ENCODE measurements at regions not wholly inside any gene's neighbourhood (a gene's known extent, or its start where the extent isn't known, plus 50 kb on each side); places are given as distances from the start of the nearest gene placed in this dataset.
"Not testable (repeated sequence)": the region's sequence is repeated elsewhere in the genome, so short reads cannot be mapped to it uniquely, and the experiment has no call there.

- H3K4me2 ChIP-seq: no peak overlapping the region
- no peak overlapping the region for H3K27ac ChIP-seq
These were observed 277.3 kb upstream of the KLF3 start for GRCh38 chr4:38386654-38387188.

GRCh38 chr4:38387348-38387747 is 276.7 kb upstream of the KLF3 start:
- TF ChIP-seq CTCF (conservative IDR thresholded peaks at IDR 0.05; ENCODE audit: low read depth, low read length): no peak
- Histone ChIP-seq H2AFZ (ENCODE audit: low read depth) (no peak overlapping the region), H4K20me1 (ENCODE audit: insufficient read depth) (no peaks in the 10 kb centered on the region), H3K4me2 (no peak overlapping the region), H3K9ac (no peak overlapping the region), H3K4me1 (ENCODE audit: low read depth, poor library complexity, severe bottlenecking) (no peaks in the 10 kb centered on the region), H3K36me3 (ENCODE audit: insufficient read depth) (no peaks in the 10 kb centered on the region), H3K4me3 (IDR thresholded peaks at IDR 0.05; ENCODE audit: insufficient read depth, low read depth, low read length) (no peak overlapping the region), H3K27me3 (ENCODE audit: insufficient read depth, low read depth) (no peaks in the 10 kb centered on the region), H3K27ac (no peak overlapping the region), H3K79me2 (ENCODE audit: insufficient read depth, low read depth) (no peaks in the 10 kb centered on the region)

More at GRCh38 chr4:38386654-38387188, 277.3 kb upstream of the KLF3 start:
- no peak for TF ChIP-seq CTCF (conservative IDR thresholded peaks at IDR 0.05; ENCODE audit: low read depth, low read length)
- Histone ChIP-seq H3K9ac (no peak overlapping the region), H3K4me1 (ENCODE audit: low read depth, poor library complexity, severe bottlenecking) (no peaks in the 10 kb centered on the region), H3K36me3 (ENCODE audit: insufficient read depth) (no peaks in the 10 kb centered on the region), H3K4me3 (IDR thresholded peaks at IDR 0.05; ENCODE audit: insufficient read depth, low read depth, low read length) (no peak overlapping the region), H4K20me1 (ENCODE audit: insufficient read depth) (no peaks in the 10 kb centered on the region), H3K27me3 (ENCODE audit: insufficient read depth, low read depth) (no peaks in the 10 kb centered on the region), H3K79me2 (ENCODE audit: insufficient read depth, low read depth) (no peaks in the 10 kb centered on the region), H2AFZ (ENCODE audit: low read depth) (no peak overlapping the region)

- H3K79me2 ChIP-seq (ENCODE audit: insufficient read depth, low read depth): no peaks in the 10 kb centered on the region
- H2AFZ ChIP-seq (ENCODE audit: low read depth): no peak overlapping the region
- no peak overlapping the region for H3K27ac ChIP-seq
- H3K27me3 ChIP-seq (ENCODE audit: insufficient read depth, low read depth): no peaks in the 10 kb centered on the region
- no peaks in the 10 kb centered on the region for H4K20me1 ChIP-seq (ENCODE audit: insufficient read depth)
- no peaks in the 10 kb centered on the region for H3K36me3 ChIP-seq (ENCODE audit: insufficient read depth)
- H3K4me3 ChIP-seq (IDR thresholded peaks at IDR 0.05; ENCODE audit: insufficient read depth, low read depth, low read length): no peak overlapping the region
- no peak overlapping the region for H3K4me2 ChIP-seq
- TF ChIP-seq CTCF (conservative IDR thresholded peaks at IDR 0.05; ENCODE audit: low read depth, low read length): no peak
- no peaks in the 10 kb centered on the region for H3K4me1 ChIP-seq (ENCODE audit: low read depth, poor library complexity, severe bottlenecking)
- H3K9ac ChIP-seq: no peak overlapping the region
These were observed 276.2 kb upstream of the KLF3 start for GRCh38 chr4:38387819-38388218.

- H3K79me2 ChIP-seq (ENCODE audit: insufficient read depth, low read depth); H3K36me3 ChIP-seq (ENCODE audit: insufficient read depth); H4K20me1 ChIP-seq (ENCODE audit: insufficient read depth); H3K4me1 ChIP-seq (ENCODE audit: low read depth, poor library complexity, severe bottlenecking); H3K9ac ChIP-seq; H2AFZ ChIP-seq (ENCODE audit: low read depth); H3K4me2 ChIP-seq; H3K4me3 ChIP-seq (IDR thresholded peaks at IDR 0.05; ENCODE audit: insufficient read depth, low read depth, low read length); H3K27ac ChIP-seq; H3K27me3 ChIP-seq (ENCODE audit: insufficient read depth, low read depth): not testable (repeated sequence)
These were observed 275.1 kb upstream of the KLF3 start for GRCh38 chr4:38388907-38389306.

- H3K27me3 ChIP-seq (ENCODE audit: insufficient read depth, low read depth): no peaks in the 10 kb centered on the region
- no peaks in the 10 kb centered on the region for H3K79me2 ChIP-seq (ENCODE audit: insufficient read depth, low read depth)
- H2AFZ ChIP-seq (ENCODE audit: low read depth): no peak overlapping the region
- no peak overlapping the region for H3K4me3 ChIP-seq (IDR thresholded peaks at IDR 0.05; ENCODE audit: insufficient read depth, low read depth, low read length)
- H3K4me2 ChIP-seq: no peak overlapping the region
- H3K36me3 ChIP-seq (ENCODE audit: insufficient read depth): no peaks in the 10 kb centered on the region
- H3K9ac ChIP-seq: no peak overlapping the region
- no peaks in the 10 kb centered on the region for H4K20me1 ChIP-seq (ENCODE audit: insufficient read depth)
- TF ChIP-seq CTCF (conservative IDR thresholded peaks at IDR 0.05; ENCODE audit: low read depth, low read length): no peak
- no peaks in the 10 kb centered on the region for H3K4me1 ChIP-seq (ENCODE audit: low read depth, poor library complexity, severe bottlenecking)
- no peak overlapping the region for H3K27ac ChIP-seq
These were observed 272.9 kb upstream of the KLF3 start for GRCh38 chr4:38390969-38391545.

Data from KMS-11 (cell line).